ENCODE measurements at regions not wholly inside any gene's neighbourhood (a gene's known extent, or its start where the extent isn't known, plus 50 kb on each side); places are given as distances from the start of the nearest gene placed in this dataset.
A peak's percentile ranks its signal among the peaks of the same experiment; 100 is the strongest.

- no peak for DNase-seq
- in situ Hi-C loops (cut with HindIII; ENCODE audit: low pct_ligation_motif_present, low pct_unique_long_range_greater_than_20kb, low sequenced_read_pairs) = no loop called here
Measured at GRCh38 chr1:209341146-209341545, 242.4 kb upstream of the CAMK1G start.

GRCh38 chr1:209341673-209342420, 241.7 kb upstream of the CAMK1G start:
- in situ Hi-C loops (cut with HindIII; ENCODE audit: low pct_ligation_motif_present, low pct_unique_long_range_greater_than_20kb, low sequenced_read_pairs) = no loop called here
- no peak for DNase-seq

GRCh38 chr1:209342441-209343175, 240.9 kb upstream of the CAMK1G start:
- in situ Hi-C loops (cut with HindIII; ENCODE audit: low pct_ligation_motif_present, low pct_unique_long_range_greater_than_20kb, low sequenced_read_pairs) = no loop called here
- no peak for DNase-seq

GRCh38 chr1:209343511-209343910, 240.0 kb upstream of the CAMK1G start:
- no peak for DNase-seq
- in situ Hi-C loops (cut with HindIII; ENCODE audit: low pct_ligation_motif_present, low pct_unique_long_range_greater_than_20kb, low sequenced_read_pairs) = no loop called here

GRCh38 chr1:209344156-209344555, 239.4 kb upstream of the CAMK1G start:
- no peak for DNase-seq
- in situ Hi-C loops (cut with HindIII; ENCODE audit: low pct_ligation_motif_present, low pct_unique_long_range_greater_than_20kb, low sequenced_read_pairs) = no loop called here

GRCh38 chr1:209349363-209350308, 233.9 kb upstream of the CAMK1G start:
- in situ Hi-C loops (cut with HindIII; ENCODE audit: low pct_ligation_motif_present, low pct_unique_long_range_greater_than_20kb, low sequenced_read_pairs) = no loop called here
- no peak for DNase-seq

GRCh38 chr1:209353053-209353452, 230.5 kb upstream of the CAMK1G start:
- DNase-seq = no peak
- in situ Hi-C loops (cut with HindIII; ENCODE audit: low pct_ligation_motif_present, low pct_unique_long_range_greater_than_20kb, low sequenced_read_pairs) = no loop called here

GRCh38 chr1:209354111-209354839, 229.2 kb upstream of the CAMK1G start:
- in situ Hi-C loops (cut with HindIII; ENCODE audit: low pct_ligation_motif_present, low pct_unique_long_range_greater_than_20kb, low sequenced_read_pairs) = no loop called here
- DNase-seq = peak; percentile 83

- in situ Hi-C loops (cut with HindIII; ENCODE audit: low pct_ligation_motif_present, low pct_unique_long_range_greater_than_20kb, low sequenced_read_pairs) = no loop called here
- DNase-seq = no peak
Measured at GRCh38 chr1:209354840-209355165, 228.7 kb upstream of the CAMK1G start.

GRCh38 chr1:209355415-209355814, 228.1 kb upstream of the CAMK1G start:
- DNase-seq = no peak
- in situ Hi-C loops (cut with HindIII; ENCODE audit: low pct_ligation_motif_present, low pct_unique_long_range_greater_than_20kb, low sequenced_read_pairs) = no loop called here

- DNase-seq = no peak
- in situ Hi-C loops (cut with HindIII; ENCODE audit: low pct_ligation_motif_present, low pct_unique_long_range_greater_than_20kb, low sequenced_read_pairs) = no loop called here
Measured at GRCh38 chr1:209356976-209357377, 226.5 kb upstream of the CAMK1G start.

- no peak for DNase-seq
- in situ Hi-C loops (cut with HindIII; ENCODE audit: low pct_ligation_motif_present, low pct_unique_long_range_greater_than_20kb, low sequenced_read_pairs) = no loop called here
Measured at GRCh38 chr1:209363112-209363511, 220.4 kb upstream of the CAMK1G start.

GRCh38 chr1:209364716-209365115, 218.8 kb upstream of the CAMK1G start:
- in situ Hi-C loops (cut with HindIII; ENCODE audit: low pct_ligation_motif_present, low pct_unique_long_range_greater_than_20kb, low sequenced_read_pairs) = no loop called here
- no peak for DNase-seq

GRCh38 chr1:209367061-209367772, 216.3 kb upstream of the CAMK1G start:
- peak; percentile 33 for DNase-seq
- in situ Hi-C loops (cut with HindIII; ENCODE audit: low pct_ligation_motif_present, low pct_unique_long_range_greater_than_20kb, low sequenced_read_pairs) = no loop called here

- in situ Hi-C loops (cut with HindIII; ENCODE audit: low pct_ligation_motif_present, low pct_unique_long_range_greater_than_20kb, low sequenced_read_pairs) = no loop called here
- DNase-seq = peak; percentile 24
Measured at GRCh38 chr1:209368864-209369598, 214.5 kb upstream of the CAMK1G start.

GRCh38 chr1:209370241-209370995, 213.1 kb upstream of the CAMK1G start:
- no peak for DNase-seq
- in situ Hi-C loops (cut with HindIII; ENCODE audit: low pct_ligation_motif_present, low pct_unique_long_range_greater_than_20kb, low sequenced_read_pairs) = no loop called here

- in situ Hi-C loops (cut with HindIII; ENCODE audit: low pct_ligation_motif_present, low pct_unique_long_range_greater_than_20kb, low sequenced_read_pairs) = no loop called here
- DNase-seq = no peak
Measured at GRCh38 chr1:209375097-209375496, 208.4 kb upstream of the CAMK1G start.
